GM21717 (cell line): ENCODE measurements at regions not wholly inside any gene's neighbourhood (a gene's known extent, or its start where the extent isn't known, plus 50 kb on each side); places are given as distances from the start of the nearest gene placed in this dataset.

Experiments
- ATAC-seq: cut with Tn5 transposase; IDR thresholded peaks from one replicate; pipeline ENCODE4 v1.9.1; 2021; ENCODE audit warnings: mild to moderate bottlenecking, moderate library complexity; ENCODE audit not compliant: unreplicated experiment

DNA sequence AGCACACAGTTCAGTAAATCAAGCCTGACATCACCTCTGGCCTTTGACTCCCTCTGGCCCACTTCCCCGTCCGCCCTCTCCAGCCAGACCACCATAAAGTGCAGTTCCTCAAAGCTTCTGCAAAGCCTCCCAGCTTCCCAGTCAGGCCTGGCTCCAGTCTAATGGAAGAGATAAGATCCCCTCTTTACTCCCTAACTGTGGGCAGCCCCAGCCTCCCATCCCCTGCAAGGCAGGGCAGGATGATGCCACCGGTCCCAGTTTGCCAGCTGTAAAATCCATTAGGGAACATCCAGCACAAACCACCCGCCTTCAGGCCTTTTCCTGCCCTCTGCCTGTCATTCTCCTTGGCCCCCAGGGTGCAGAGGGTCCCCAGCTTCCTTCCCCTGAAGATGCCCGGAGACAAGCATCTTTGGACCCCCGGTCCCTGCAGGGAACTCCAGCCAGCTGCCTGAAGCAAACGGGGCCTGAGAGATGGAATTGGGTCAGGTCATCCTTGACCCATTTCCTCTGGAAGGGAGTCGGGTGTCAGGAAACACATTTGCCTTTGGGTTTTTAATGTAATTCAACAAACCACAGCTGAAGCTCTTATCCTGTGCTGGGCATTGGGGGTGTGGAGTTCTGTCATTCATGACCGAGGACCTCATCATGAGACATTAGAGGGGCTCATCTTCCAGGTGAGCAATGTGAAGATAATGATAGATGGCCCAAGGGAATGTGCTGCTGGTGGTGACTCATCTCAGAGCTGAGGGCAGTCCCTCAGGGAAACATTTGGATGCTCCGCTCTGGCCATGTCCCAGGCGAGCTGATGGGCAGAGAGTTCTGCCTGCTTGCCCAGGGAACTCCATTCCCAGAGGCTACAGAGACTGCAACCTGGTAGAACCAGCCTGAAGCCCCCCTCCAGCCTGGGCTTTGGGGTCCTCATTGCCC is 93.8 kb upstream of the CLMN start:
- no peak for ATAC-seq

DNA sequence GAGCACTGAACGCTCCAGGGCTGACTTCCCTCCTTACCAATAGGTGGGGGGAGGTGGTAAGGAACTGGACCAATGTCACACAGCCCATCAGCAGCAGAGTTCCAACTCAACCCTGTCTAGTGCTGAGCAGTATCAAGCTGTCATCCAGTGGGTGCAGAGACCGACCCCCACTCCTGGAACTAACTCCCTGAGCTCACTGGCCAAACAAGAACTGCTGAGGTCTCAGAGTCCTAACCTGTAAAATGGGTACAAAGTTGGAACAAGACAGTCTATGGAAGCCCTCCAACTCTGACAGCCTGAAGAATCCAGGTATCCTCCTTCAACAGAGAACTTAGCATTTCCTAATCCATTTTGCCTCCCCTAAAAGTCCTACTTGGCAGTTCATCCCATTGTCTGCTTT is 91.1 kb upstream of the CLMN start:
- ATAC-seq = no peak

DNA sequence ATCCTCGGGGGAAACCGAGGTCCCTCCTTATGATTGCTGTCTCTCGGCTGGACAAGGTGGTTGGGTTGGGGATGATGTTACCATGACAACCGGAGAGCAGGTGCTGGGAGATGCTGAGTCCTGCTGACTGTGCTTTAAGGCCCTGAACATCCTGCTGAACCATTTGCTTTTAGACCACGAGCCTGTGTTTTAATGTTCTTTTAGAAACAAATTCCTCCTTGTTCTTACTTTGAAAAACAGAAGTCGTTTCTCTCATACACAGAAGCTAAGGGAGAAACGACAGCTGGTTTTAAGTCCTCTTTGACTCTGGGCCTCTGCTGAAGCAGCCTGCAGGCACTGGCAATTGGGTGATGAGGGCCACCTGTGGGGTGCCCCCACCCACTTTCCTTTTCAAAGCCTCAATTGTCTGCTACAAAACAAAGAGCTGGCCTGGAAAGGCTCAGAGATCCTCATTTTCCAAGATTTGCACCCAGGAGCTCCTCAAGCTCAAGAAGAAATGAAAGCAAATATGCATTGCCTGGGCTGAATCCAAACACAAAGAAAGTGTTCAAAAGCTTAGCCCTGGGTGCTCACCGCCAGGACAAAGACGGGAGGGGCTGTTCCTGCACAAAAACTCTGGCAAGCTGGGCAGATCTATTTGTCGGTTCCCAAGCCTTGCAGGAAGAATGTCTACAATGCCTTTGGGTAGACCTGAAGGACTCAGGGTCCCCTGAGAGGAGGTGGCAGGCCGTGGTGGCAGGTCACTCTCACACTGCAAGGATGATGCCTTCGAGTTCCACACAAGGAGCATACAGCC is 90.0 kb upstream of the CLMN start:
- no peak for ATAC-seq

DNA sequence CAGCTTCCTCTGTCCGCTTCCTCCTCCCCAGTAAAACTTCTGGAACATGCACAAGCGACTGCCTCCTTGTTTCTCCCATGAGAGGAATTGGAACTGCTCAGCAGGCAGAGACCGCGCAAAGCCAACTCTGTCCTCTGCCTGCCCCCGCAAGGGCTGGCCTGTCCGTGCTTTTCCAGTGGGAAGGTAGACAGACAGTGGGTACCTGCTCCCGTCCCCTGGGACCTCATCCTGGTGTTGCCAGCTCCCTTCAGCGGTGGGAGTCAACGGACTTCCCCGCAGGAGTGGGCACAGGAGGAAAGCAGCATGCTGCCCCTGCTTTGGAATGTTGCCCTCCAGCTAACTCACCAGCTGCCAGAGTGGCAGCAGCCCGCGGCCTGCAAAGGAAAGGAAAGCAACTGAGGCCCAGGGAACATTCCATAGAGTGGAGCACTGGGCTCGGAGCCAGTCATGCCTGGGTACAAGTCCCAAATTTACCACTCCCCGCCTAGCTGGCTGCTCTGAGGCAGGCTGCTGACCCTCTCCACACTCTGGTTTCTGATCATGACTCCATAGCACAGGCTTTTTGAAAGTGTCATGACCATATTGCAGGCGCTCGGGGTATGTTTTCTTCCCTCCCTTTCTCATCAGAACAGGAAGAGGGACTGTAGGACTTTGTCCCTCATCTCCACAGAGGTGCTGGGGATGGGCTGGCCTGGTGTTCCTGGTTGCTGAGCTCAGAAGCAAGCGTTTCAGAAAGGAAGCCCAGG is 89.2 kb upstream of the CLMN start:
- no peak for ATAC-seq

DNA sequence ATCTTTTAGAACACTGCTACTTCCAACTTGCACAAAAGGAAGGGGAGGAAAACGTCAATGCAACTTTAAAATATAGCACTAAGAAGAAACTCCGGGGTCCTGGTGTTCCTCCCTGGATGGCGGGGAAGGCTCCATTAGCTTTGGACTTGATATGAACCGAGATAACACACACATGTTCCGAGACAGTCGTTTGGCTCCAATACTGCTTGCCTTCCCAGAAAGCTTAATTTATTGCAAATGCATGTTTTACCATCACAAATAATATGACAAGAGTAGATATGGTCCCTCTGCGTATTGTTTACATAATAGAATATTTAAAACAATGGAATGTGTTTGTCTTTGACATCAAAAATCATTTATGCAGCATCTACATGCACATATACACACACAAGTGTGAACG is 87.6 kb upstream of the CLMN start:
- ATAC-seq = no peak

DNA sequence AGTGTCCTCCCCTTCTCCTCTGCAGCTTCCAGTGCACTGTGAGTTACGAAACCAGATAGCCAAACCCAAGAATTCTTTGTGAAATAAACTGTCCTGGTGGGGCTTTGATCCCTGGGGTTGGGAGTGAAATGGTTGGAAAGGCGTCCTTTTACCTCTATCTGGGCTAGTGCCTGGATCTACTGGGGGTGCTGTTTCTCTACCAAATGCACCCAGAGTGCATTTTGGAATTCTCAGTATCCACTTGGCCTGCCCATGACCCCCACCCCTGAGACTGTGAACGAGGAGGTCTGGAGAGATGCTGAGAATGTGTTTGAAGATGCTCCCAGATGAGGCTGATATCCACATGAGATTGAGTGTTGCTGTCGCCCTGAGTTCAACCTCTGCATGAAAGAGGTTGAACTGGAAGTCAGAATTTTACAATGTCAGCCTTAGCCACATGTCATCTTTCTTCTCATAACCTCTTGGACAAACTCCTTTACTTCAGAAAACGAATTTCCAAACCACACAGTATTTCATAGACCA is 87.1 kb upstream of the CLMN start:
- no peak for ATAC-seq

DNA sequence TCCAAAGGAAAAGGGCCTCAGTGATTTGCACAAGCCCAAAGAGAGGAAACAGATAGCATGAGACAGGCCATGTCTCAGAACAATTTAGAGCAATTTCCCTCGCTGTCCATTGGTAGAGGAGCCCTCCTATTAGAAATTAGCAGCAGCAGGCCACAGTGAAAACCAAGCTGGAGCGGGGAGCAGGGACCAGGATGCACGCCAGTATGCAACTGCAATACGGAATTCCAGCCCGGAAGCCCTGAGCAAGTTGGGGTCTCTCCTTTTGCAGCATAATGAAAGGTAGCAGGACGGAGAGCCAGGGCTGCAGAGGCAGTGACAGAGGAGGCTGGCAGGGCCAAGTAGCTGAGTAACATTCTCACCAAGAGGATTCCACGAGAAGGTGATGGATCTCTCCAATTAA is 84.9 kb upstream of the CLMN start:
- ATAC-seq = no peak

DNA sequence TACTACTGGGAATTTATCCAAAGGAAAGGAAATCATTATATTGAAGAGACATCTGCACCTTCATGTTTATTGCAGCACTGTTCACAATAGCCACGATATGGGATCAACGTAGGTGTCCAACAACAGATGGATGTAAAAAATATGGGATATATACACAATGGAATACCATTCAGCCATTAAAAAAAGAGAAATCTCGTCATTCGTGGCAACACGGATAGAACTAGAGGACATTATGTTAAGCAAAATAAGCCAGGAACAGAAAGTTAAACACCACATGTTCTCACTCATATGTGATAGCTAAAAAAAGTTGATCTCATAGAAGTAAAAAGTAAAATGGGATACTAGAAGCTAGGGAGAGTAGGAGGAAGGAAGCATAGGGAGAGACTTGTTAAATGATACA is 82.9 kb upstream of the CLMN start:
- no peak for ATAC-seq

DNA sequence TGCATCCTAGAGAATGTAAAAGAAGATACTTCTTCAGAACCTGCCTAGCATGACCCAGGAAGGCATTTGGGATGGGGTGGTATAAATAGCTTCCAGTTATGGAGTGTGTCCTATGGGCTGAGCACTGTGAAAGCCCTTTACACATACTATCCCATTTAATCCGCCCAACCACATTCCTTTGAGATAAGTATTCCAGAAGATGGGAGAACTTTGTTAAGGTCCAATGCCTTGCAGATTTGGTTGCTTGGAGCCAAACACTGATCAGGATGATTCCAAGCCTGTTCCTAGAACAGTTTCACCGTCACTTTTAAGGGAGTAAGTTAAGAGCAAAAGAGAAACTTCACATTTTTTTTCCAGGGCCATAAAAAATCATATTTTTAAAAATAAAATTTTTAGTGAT is 82.5 kb upstream of the CLMN start:
- no peak for ATAC-seq

DNA sequence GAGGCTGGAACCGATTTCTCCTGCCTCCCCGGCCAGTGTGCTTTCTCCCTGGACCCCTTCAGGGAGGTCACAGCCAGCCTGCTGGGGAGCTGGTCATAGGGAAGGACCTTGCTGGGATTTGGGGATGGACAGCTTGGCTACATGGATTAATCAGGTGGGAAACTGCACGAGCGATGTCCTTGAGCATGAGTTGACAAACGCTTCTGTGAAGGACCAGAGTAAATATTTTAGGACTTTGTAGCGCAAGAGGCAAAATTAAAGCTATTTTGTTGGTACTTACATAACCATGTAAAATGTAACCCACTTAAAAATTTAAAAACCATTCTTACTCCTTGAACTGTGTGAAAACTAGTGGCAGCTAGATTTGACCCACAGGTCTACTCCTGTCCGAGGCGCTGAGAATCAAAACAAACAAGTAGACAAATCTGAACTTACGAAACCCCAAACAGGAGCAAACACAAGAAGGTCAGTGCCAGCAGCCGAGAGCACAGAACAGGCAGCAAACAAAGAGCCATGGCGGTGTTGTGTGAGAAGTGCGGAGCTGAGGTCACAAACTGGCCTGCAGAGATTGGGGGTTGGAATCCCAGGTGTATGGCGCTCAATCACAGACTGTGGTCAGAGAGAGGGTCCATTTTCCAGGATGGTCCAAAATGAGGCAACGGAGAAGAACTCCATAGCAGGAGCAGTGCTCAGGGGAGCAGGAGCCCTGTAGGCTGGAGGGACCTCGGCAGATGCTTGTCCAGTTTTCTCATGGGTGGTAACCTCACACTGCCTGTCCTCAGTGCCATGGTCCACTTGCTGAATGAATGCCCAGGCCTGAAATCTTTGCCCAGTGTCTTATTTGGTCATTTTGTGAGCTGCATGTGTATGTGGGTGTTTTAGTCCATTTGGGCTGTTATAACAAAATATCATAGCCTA is 79.2 kb upstream of the CLMN start:
- no peak for ATAC-seq

DNA sequence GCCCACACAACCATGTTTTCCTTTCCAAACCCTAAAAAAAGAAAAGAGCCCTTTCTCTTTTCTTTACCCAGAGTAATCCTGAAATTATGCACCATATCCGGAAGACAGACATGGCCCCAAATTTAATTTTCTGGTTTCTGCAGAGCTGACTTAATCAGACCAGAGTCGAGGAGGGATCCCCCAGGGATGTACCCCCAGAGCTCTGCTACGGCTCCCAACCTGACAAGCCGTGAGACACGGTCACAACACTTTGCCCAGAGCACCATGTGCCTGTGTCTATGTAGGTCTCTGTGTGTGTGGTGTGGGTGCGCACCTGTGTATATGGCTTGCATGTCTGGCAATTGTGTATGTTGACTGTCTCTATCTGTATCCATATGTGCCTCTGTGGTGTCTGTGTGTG is 77.6 kb upstream of the CLMN start:
- ATAC-seq = no peak

DNA sequence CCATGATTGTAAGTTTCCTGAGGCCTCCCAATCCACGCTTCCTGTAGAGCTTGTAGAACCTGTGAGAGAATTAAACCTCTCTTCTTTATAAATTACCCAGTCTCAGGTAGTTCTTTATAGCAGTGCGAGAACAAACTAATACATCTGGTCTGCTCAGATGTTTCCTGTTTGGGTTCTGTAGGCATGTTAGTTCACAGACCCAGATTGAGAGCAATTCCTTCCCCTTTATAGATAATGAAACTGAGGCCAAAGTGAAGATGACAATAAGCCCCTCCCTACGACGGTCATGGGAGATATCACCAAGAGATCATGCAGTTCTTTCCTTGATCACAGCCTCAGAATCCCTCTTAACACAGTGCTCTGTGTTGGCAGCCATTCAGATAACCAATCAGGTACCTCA is 76.5 kb upstream of the CLMN start:
- no peak for ATAC-seq

DNA sequence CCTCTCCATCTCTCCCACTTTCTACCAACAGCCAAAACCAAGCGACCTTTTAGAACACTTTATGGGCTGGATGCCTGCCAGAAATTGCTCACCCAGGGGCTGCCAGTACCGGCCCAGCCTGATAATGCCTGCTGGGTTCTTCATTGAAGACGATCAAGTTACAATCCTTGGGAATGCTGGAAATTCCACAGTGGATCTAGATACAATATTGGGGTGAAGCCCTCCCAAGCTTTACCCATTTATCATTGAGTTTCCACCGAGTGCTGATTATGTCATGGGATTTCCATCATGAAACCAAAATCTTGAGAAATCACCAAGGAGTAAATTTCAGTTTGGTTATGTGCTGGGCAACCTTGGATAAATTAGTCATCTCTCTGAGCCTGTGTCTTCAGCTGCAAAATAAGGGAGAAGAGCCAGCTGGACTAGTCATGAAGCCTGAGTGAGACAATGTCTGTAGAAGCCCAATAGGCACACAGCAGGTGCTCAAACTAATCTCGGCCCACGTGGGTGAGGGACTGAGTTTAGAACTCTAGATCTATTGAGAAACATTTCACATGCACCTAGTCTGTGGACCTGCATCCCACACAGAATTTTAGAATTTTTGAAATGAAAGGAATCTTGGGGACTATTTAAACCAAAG is 75.5 kb upstream of the CLMN start:
- ATAC-seq = no peak

DNA sequence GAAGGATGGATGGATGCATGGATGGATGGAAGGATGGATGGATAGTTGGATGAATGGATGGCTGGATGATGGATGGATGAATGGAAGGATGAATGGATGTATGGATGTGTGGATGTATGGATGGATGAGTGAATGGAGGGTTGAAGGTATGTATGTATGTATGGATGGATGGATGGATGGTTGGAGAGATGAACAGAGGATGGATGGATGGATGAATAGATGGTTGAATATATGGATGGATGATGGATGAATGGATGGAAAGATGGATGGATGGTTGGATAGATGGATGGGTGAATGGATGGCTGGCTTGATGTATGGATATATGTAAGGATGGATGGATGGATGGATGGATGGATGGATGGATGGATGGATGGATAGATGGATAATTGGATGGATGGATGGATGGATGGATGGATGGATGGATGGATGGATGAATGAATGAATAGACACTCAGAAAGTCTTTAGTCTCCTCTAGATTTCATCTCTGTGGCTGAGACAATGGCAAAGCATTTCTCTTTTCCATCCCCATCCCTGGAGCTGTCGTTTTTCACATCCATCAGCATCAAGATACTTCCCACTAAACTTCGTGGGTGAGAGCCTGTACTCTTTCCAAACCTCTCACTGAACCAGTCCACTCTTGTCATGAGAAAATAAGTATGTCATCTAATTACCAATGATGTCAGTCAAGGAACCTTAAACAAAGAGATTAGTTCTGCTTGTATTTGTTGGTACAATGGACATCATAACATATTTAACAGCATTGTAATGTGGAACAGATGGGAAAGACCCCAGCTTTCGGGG is 74.8 kb upstream of the CLMN start:
- no peak for ATAC-seq

DNA sequence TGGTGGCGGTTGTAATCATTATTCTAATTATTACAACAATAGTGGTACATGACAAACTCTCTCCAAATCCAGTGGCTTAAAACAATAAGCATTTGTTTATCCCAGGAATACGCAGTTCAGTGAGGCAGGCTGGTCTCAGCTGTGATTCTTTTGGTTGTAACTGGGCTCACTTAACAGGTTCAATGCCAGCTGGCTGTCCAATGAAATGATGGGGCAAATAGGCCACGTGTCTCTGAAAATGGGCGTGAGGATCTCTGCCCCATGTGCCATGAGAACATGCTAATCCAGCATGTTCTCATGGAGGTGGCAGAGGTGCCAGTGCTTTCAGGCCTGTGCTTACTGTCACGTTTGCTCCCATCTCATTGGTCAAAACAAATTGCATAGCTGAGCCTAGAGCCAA is 73.1 kb upstream of the CLMN start:
- ATAC-seq = no peak

DNA sequence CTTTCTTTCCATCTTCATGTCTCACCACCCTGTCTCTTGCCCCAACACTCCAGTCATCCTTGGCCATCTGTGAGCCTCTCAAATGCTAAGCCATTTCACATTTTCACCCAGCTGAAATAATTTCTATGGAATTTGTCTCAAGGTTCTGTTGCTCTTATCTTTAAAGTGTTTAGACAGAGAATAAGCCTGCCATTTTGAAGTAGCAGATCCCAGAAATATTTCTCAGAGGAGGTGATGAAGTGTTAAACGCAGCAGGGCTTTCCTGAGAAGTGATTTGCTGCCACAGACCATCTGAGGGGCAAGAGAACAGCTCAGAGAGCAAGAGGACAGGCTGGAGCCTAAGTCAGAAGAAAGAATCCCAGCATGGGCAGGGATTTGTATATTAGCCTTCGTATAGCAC is 71.6 kb upstream of the CLMN start:
- ATAC-seq = no peak

DNA sequence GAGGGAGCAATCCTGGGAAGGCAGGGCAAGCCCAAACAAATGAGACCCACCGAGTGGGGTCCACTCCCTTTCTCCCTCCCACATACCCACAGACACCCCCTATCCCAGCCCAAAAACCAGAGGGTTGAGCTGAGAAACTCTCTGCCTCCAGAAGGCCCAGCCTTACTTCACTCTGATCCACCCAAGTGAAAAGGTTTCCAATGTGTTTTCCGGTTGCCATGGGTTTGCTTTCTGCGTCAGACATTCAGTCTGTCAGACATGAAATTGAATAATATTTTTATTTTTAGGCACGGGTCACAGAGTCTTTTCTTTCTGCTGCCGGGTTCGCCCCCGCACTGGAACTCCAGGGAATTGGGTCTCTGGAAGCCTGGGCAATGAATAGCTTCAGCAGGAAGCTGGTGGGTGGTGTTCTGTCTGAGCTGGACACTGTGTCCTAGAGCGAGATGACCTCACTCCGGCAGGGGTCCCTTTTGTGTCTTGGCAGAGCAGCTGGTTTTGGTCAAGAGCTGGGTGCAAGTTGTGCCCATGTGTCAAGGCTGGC is 69.8 kb upstream of the CLMN start:
- ATAC-seq = no peak

DNA sequence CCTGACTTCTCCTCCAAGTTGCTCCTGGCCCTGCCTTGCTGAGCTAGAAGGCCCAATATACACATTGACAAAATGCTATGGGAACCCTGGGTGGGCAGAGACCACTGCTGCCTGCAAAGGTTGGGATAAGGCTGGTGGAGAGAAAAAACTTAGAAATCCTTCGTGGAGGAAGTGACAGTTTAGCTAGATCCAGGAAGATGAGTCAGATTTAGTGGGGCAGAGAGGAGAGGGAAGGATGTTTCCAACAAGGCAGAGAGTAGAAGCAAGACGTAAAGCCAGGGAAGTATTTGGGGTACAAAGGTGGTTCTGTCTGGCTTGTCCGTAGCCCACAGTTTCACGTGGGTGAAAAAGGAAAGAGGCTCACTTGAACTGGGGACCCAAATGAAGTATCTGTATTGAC is 69.0 kb upstream of the CLMN start:
- no peak for ATAC-seq
